H7 (cell line): ENCODE measurements at regions not wholly inside any gene's neighbourhood (a gene's known extent, or its start where the extent isn't known, plus 50 kb on each side); places are given as distances from the start of the nearest gene placed in this dataset.

ENCODE experiments used
- DNase-seq: peaks from one replicate; pipeline ENCODE4 v3.0.0; 2012
- H3K27me3 ChIP-seq: 2 replicates; pipeline ENCODE4 v1.6.0; 2011; ENCODE audit warnings: mild to moderate bottlenecking, low read length; ENCODE audit not compliant: control insufficient read depth, insufficient read depth
- H3K36me3 ChIP-seq: replicated peaks from 2 replicates; pipeline ENCODE4 v1.5.1; 2011; ENCODE audit warnings: low read length; ENCODE audit not compliant: control insufficient read depth, insufficient read depth
- H3K4me3 ChIP-seq: 2 replicates; pipeline ENCODE4 v1.5.1; 2011; ENCODE audit warnings: low read depth, mild to moderate bottlenecking, control low read depth, low read length, moderate library complexity; ENCODE audit not compliant: insufficient read depth

- H3K4me3 ChIP-seq, result no peak overlapping the region
- no peaks in the 10 kb centered on the region for H3K36me3 ChIP-seq
- DNase-seq, result no peak
- no peaks in the 10 kb centered on the region for H3K27me3 ChIP-seq
Observed at GRCh38 chrX:58051346-58051745, 141.1 kb upstream of the ZXDA start.

GRCh38 chrX:58044130-58044529 lies 133.9 kb upstream of the ZXDA start:
- H3K27me3 ChIP-seq, result no peaks in the 10 kb centered on the region
- no peak for DNase-seq
- no peak overlapping the region for H3K4me3 ChIP-seq
- no peaks in the 10 kb centered on the region for H3K36me3 ChIP-seq

- no peak overlapping the region for H3K4me3 ChIP-seq
- no peaks in the 10 kb centered on the region for H3K36me3 ChIP-seq
- peak; percentile 3 for DNase-seq
- no peaks in the 10 kb centered on the region for H3K27me3 ChIP-seq
Observed at GRCh38 chrX:58025979-58026378, 115.7 kb upstream of the ZXDA start.

GRCh38 chrX:57985951-57986350 lies 75.7 kb upstream of the ZXDA start:
- no peak overlapping the region for H3K4me3 ChIP-seq
- H3K36me3 ChIP-seq, result no peaks in the 10 kb centered on the region
- DNase-seq, result no peak
- H3K27me3 ChIP-seq, result no peaks in the 10 kb centered on the region

DNA sequence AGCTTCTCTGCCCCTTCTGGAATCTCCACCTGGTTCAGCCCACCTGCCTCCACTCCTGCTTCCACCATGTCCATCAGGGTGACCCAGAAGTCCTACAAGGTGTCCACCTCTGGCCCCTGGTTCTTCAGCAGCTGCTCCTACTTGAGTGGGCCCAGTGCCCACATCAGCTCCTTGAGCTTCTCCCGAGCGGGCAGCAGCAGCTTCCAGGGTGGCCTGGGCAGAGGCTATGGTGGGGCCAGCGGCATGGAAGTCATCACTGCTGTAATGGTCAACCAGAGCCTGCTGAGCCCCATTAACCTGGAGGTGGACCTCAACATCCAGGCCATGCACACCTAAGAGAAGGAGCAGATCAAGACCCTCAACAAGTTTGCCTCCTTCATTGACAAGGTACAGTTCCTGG lies 74.4 kb upstream of the ZXDA start:
- DNase-seq, result no peak
- no peak overlapping the region for H3K4me3 ChIP-seq
- H3K36me3 ChIP-seq, result no peaks in the 10 kb centered on the region

DNA sequence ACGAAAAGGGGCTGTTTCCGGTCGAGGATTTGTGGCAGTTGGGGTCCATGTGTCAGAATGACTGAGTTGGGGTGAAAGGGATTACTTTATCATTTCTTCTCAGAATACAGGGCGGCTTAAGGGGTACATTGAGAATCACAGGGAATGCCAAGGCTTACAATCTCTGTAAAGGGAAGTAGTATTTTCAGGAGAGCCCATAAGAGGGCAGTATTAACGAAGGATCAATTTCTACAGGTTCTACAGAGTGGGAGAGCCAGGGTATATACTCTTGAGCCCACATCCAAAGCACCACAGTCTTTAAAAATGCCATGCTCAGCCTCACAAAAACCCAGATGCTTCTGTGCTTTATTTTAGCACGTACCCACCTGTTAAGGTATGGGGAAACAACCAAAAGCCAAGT lies 67.7 kb upstream of the ZXDA start:
- Histone ChIP-seq H3K4me3 (no peak overlapping the region), H3K36me3 (no peaks in the 10 kb centered on the region), H3K27me3 (no peaks in the 10 kb centered on the region)
- no peak for DNase-seq

More for the DNA sequence above, 74.4 kb upstream of the ZXDA start:
- H3K27me3 ChIP-seq, result no peaks in the 10 kb centered on the region

DNA sequence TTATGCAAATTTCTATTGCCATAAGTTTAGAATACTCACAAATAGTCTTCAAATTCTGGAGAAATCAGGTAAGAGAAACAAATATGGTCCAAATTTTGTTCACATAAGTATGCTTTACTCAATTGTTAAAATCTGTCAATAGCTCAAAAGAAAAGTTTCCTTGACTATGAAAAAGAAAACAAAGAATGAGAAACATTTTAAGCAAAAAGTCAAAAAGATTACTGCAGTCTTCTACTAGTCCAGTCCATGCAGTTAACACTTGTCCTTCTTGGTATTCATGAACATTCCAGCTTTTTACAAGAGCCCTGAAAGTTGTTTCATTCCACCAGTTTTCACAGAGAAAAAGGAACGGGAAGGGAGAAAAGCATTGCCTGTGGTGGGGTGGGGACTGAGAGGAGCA lies 54.7 kb upstream of the ZXDA start:
- H3K4me3 ChIP-seq, result no peak overlapping the region
- no peaks in the 10 kb centered on the region for H3K36me3 ChIP-seq
- H3K27me3 ChIP-seq, result no peaks in the 10 kb centered on the region
- DNase-seq, result no peak
